CD1c-positive myeloid dendritic cell (primary cell): ENCODE measurements at regions not wholly inside any gene's neighbourhood (a gene's known extent, or its start where the extent isn't known, plus 50 kb on each side); places are given as distances from the start of the nearest gene placed in this dataset.

Source experiments
- DNase-seq: peaks from one replicate; pipeline ENCODE4 v3.0.0-alpha.2; 2016; ENCODE audit errors: extremely low spot score

- no peak for DNase-seq
Measured at GRCh38 chr5:77948476-77948875, 172.3 kb upstream of the TBCA start.

- no peak for DNase-seq
Measured at GRCh38 chr5:77947041-77947428, 170.9 kb upstream of the TBCA start.

- DNase-seq, result no peak
Measured at GRCh38 chr5:77946381-77947040, 170.4 kb upstream of the TBCA start.

- DNase-seq, result no peak
Measured at GRCh38 chr5:77945874-77946273, 169.7 kb upstream of the TBCA start.

GRCh38 chr5:77944757-77945340, 168.7 kb upstream of the TBCA start:
- DNase-seq, result no peak

- no peak for DNase-seq
Measured at GRCh38 chr5:77943851-77944250, 167.7 kb upstream of the TBCA start.

- DNase-seq, result no peak
Measured at GRCh38 chr5:77942578-77943239, 166.6 kb upstream of the TBCA start.

GRCh38 chr5:77937015-77937908, 161.1 kb upstream of the TBCA start:
- DNase-seq, result peak; percentile 31

- no peak for DNase-seq
Measured at GRCh38 chr5:77936365-77936693, 160.2 kb upstream of the TBCA start.

- DNase-seq, result peak; percentile 11
Measured at GRCh38 chr5:77935506-77936364, 159.6 kb upstream of the TBCA start.

- DNase-seq, result no peak
Measured at GRCh38 chr5:77928776-77929300, 152.7 kb upstream of the TBCA start.

- no peak for DNase-seq
Measured at GRCh38 chr5:77926337-77926736, 150.2 kb upstream of the TBCA start.

GRCh38 chr5:77925503-77925902, 149.4 kb upstream of the TBCA start:
- DNase-seq, result no peak

- no peak for DNase-seq
Measured at GRCh38 chr5:77924081-77924480, 147.9 kb upstream of the TBCA start.

- no peak for DNase-seq
Measured at GRCh38 chr5:77923666-77924065, 147.5 kb upstream of the TBCA start.

GRCh38 chr5:77921094-77921768, 145.1 kb upstream of the TBCA start:
- DNase-seq, result no peak

GRCh38 chr5:77920359-77921058, 144.4 kb upstream of the TBCA start:
- no peak for DNase-seq

- DNase-seq, result no peak
Measured at GRCh38 chr5:77915346-77915745, 139.2 kb upstream of the TBCA start.

GRCh38 chr5:77912721-77913120, 136.6 kb upstream of the TBCA start:
- DNase-seq, result no peak

- DNase-seq, result no peak
Measured at GRCh38 chr5:77910602-77911188, 134.6 kb upstream of the TBCA start.
